HG03432 (cell line): ENCODE measurements at regions not wholly inside any gene's neighbourhood (a gene's known extent, or its start where the extent isn't known, plus 50 kb on each side); places are given as distances from the start of the nearest gene placed in this dataset.

Source experiments
- ATAC-seq: cut with Tn5 transposase; IDR thresholded peaks from one replicate; pipeline ENCODE4 v1.9.1; 2021; ENCODE audit warnings: mild to moderate bottlenecking, moderate library complexity; ENCODE audit not compliant: unreplicated experiment

DNA sequence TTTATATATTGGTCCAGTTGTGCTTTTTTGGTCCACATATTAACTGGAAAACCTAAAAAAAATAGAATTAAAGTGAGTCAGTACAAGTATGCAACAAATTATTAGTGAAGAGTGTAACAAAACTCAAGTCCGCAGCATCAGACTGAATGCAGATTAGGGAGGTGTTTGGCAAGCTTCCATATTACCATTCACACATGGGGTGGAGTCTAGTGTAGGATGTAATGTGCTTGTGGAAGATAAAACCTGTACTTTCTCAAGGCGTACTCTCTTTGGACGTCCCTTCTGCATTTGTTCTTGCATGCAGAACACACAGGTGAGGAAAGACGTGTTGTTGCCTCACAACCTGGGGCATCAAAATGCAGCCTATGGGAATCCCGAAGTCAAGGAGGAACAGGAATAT, 668.7 kb downstream of the MRPL39 start:
- no peak for ATAC-seq

DNA sequence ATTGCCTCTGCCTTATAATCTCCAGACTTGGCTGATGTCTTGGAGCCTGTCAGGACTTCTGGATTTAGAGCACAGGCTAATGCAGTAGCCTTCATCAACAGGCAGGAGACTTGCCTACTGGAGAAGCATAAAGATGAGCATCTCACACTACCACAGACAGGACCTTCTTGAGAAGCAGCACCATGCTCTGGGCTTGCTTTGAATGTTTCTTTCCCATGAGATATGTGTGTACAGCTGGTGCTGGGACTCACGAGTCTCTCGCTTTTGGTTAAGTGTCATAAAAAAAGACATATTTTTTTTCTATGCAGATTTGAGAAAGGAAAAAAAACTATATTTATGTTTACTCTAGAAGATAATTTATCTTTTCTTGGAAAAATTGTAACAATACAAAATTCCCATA, 671.3 kb downstream of the MRPL39 start:
- ATAC-seq = no peak

DNA sequence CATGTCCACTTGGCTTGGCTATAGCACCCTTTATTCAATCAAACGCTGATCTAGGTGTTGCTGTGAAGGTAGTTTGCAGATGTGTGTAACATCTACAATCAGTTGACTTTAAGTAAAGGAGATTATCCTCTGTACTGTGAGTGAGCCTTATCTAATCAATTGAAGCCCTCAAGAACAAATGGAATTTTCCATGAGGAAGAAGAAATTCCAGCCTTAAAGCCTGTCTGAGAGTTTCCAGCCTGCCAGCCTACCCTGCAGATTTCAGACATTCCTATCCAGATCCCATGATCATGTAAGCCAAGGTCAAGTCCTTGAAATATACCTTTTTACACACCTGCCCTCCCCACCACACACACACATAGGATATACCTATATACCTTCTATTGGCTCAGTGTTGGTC, 696.7 kb downstream of the MRPL39 start:
- ATAC-seq = no peak

DNA sequence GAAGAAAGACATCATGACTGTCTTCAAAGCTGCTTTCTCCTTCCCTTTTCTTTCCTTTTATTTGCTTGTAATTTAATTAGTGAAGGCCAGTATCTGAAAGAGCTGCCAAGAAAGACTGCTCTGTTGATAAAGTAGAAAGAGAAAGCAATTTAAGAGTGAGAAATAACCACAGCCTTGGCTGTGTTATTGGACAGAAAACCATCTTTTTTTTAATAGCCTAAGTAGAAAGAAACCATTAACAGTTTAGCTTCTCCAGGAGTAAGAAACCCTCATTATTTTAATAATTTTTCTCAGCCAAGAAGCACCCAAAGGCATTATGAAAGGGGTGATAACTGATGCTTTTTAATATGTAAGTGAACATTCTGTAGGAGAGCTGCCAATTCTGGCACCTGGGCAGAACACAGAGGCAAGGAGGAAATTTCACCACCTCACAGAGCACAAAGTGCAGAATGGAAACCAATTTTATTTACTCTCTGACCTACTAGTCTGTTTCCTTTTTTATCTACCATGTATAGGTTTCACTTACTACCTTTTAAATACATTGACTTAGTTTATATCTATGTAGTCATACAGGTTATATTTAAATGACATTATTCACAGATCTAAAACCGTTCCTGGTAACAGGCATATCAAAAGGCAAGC, 703.2 kb downstream of the MRPL39 start:
- peak; percentile 64 for ATAC-seq

DNA sequence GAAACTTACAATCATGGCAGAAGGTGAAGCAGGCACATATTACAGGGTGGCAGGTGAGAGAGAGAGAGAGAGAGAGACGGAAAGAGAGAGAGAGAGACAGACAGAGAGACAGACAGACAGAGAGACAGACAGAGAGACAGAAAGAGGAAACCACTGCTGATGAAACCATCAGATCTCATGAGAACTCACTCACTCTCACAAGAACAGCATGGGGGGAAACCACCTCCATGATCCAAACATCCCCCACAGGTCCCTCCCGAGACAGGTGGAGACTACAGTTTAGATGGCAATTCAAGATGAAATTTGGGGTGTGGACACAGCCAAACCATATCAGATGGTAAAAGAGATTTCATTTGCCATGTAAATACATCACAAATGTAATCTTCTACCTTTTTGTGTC, 708.1 kb downstream of the MRPL39 start:
- ATAC-seq = peak; percentile 65

DNA sequence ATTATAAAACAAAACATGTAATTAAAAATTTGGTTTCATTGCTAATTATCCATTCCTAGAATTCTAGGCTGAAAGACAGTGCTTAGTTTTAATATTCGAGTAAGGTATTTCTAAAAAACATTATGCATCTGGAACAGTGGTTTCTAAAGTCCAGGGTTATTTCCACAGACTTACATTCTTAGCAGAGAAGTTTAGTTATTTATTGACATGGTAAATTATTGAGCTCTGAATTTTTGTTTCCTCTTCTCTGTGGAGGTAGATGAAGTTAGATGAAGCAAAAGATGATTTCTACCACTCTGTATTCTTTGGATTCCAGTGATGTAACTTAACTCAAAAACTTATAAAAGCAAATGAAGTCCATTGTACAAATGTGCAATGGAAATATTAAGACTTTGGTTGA, 709.4 kb downstream of the MRPL39 start:
- peak; percentile 50 for ATAC-seq

DNA sequence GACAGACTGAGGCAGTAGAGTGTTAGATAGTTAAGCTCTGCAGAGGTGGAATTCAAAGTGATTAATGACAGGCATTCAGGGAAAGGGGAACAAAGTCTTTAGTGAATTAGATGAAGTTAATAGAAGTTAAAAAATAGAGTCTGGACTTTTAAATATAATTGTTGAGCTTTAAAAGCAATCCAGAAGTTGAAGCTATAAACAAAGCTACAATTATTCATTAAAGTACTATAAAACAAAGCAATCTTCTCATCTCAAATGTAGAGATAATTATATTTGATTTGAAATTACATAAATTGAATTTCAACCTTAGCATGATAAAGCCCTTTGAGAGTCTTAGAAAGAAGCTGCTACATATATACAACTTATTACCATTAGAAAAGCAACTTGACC, 710.6 kb downstream of the MRPL39 start:
- no peak for ATAC-seq

DNA sequence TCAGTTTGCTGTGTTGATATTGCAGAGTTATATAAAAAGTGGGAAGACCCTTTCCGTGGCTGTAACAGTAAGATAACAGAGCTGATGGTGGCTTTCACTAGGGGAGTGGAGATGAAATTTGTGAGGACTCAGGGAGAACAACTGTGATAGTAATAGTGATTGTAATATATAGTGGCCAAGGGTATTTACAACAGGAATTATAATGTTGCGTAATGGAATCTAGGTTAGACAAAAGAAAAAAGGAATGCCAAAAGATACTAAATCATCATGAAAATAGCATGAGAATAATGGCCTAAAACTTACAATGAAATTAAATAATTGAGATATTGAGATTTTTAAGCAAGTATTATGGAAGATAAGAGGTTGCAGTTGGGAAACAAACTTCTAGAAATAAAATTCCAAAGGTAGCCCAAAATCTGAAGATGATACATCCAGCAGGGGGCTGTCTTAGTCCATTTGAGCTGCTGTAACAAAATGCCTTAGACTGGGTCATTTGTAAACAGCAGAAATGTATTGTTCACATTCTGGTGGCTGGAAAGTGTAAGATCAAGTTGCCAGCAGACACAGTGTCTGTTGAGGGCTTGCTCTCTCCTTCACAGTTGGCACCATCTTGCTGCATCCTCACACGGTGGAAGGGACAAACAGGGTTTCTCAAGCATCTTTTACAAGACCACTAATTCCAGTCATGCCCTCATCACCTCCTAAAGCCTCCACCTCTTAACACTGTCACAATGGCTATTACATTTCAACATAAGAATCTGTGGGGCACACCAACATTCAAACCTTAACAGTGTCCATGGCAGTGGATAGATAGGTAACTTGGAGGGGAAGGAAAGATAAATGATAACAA, 711.2 kb downstream of the MRPL39 start:
- ATAC-seq = peak; percentile 74

DNA sequence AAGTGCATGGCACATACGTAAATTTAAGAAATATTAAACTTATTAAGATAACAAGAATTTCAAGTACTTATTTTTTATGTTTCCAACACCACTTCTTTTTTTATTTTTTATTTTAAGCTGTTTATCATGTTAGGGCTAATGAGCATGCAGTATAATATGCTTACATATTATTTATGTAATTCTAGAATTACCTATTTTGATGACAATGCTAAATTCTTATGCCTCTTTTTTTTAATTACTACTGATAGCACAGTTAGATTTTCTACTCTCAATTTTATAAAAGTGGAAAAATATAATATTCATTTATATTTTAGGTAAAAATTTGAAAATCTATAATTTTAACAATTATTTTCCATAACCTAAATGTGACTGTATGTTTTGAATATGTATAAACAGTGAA, 713.0 kb downstream of the MRPL39 start:
- no peak for ATAC-seq

DNA sequence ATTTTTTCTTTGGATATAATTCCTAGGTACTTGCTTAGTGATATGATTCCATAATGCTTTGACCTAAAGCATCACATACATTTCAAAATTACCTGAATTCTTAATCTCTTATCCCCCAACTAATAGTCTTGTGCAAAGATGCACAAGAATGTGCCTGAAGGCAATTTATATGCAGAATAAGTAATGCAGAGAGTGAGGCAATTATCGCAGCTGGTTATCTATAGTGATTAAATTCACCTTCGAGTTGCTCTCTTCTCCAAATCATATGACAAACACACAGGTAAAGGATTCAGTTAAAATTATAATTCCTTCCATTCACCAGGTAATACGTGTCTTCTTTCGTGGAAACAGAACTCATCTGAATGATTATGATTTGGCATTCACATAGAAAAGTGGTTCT, 717.3 kb downstream of the MRPL39 start:
- no peak for ATAC-seq

DNA sequence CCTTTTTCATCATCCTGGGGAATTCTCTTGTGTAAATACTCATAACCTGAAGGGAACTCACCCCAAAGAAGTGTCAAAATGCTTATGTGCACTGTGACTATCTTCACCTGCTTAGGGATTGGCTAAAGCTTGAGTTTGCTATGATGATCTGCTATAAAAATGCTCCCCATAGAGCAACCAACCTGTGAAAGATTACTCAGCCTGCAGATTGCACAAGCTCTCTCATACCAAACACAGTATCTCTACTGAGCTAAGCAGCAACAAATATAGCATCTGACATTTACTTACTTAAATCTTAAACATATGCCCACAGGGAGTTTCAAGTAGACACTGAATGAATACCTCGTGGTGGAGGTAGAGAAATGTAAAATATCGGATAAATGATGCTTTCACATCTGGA, 725.8 kb downstream of the MRPL39 start:
- ATAC-seq = no peak

DNA sequence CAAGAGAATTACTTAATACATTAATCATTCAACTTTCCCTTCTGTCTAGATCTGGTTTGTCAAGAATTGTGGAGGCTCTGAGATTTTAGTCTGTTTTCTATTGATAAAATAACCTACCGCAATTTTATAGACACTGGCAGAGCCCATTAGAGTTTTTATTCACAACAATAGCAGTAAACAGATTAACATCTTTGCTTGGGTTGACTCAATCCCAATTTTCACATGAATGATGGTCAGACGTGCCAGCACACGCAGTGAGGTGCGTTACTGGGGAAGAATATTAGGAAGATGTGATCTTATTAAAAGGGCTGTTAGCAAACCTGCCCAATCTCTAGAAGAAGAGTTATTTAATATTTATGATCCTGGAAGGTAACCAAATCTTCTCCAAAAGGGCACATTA, 736.6 kb downstream of the MRPL39 start:
- ATAC-seq = no peak

DNA sequence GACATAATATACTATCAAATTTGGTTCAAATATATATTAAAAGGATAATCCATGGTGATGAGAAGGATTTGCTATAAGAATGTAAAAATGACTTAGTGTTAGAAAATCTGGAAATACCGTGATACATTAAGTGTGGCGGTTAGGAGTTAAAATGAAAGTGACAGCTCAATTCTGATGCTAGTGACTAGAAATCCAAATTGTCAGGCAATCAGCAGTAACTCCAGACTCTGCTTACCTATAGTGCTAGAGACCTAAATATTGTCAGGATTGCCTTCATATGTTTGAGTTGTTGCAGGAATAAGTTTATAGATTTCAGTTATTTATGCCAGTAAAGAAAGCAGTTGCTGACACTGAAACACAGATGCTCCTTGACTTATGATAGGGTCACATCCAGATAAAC, 737.4 kb downstream of the MRPL39 start:
- no peak for ATAC-seq

DNA sequence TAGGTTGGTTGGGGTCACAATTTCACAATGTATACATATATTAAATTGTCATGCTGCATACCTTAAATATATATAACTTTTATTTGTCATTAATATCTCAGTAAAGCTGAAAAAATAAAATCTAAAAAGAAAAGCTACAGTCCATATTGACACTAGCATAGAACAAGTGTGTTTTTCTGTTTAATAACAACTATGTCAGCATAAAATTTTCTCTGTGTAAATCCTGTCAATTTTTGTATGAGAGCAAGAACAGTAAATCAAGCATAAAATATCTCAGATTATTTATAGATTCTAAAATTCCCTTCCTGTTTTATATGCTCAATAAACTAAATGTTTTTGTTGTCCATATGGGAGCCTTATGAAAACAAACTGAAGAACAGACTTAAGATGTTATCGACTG, 739.2 kb downstream of the MRPL39 start:
- ATAC-seq = no peak

DNA sequence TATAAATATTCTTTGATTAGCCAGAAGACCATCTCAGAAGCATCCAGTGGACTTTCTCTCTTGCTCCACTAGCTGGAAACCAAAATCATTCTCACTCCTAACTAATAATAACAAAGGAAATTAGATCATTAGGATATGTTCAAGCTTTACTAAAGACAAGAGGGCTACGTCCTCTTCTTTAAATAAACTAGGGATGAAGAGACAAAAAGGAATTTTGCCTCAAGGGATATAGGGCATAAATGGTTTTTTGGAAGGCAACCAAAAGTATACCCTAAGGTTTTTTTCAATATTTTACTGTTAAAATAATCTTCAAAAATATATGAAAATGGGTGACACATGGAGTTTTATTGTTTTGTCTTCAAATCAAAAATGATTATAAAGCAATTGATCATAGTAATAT, 745.8 kb downstream of the MRPL39 start:
- ATAC-seq = no peak

DNA sequence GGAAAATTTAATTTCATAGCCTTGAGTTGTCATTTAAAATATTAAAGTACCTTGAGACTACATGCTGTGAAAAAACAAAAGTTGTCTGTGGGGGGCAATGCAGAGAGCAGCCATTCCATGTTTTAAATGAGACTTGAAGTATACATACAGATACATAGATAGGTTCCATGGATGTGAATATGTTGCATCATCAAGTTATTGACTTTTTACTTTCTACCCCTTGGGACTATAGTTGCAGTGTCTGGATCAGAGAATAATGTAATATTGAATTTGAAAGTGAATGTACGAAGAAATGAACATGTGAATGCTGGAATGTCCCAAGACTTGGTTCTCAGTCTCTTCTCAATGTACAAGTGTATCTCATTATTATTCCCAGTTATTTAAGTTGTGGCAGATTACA, 751.0 kb downstream of the MRPL39 start:
- no peak for ATAC-seq

DNA sequence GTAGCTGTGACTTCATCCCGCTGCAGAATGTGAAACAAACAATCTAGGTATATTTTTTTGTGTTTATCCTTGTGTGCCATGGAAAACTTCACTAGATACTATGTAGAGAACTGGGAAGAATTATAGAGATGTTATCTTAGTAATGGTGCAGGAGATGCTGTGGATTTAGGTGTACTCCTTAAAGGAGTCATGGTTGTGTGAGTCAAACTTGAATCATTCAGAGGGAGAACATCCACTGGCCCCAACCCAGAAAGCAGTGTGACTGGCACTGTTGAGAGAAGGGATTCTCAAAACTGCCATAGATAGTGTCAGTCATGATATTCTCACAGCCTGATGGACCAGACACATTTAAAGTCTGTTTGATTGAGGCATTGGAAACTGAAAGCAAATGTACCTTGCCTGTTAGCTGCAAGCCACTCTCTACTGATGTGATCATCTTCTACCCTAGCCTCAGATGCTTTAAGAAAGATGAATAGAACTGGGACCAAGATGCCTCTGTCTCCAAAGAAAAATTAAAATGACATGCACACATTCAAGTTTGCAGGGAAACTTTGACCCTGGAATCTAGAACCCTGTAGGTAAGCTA, 754.6 kb downstream of the MRPL39 start:
- peak; percentile 43 for ATAC-seq

DNA sequence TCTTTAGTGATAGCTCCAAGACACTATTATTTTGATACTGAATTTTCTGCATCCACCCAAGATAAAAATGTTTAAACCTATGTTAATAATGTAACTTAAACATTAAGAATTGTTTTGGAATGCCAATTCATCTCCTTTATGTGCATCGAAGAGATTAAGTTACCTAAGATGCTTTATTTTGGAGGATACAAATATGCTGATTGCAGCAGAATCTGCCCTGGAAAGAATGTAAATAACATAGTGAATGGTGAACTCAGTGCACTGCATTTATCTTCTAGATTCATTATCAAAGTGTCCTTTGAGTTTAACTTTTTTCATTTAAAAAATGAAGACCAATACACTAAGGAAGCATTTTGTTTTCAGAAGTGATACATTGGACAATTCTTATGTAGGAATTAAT, 757.2 kb downstream of the MRPL39 start:
- no peak for ATAC-seq

DNA sequence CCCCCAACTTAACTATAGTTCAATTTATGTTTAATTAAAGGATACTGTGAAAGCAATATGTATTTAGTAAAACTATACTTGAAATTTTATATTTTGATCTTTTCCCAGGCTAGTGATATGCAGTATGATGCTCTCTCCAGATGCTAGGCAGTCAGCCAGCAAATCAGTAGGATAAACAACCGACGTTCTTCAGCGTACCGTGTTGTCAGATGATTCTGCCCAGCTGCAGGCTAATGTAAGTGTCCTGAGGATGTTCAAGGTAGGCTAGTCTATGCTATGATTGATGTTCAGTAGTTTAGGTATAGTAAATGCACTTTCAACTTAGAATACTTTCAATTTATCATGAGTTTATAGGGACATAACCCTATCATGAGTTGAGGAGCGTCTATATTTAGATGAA, 762.6 kb downstream of the MRPL39 start:
- no peak for ATAC-seq

DNA sequence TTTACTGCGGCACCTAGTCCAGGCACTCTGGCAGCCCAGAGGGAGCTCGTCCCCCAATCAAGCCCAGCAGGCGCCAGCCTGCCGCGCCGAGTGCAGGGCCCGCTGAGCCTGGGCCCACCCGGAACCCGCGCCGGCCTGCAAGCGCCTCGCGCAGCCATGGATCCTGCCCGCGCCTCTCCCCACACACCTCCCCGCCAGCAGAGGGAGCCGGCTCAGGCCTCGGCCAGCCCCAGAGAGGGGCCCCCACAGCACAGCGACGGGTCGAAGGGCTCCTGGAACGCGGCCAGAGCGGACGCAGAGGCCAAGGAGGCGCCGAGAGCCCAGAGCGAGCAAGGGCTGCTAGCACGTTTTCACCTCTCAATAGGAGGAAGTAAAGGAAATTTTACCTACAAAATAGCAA, 767.0 kb downstream of the MRPL39 start:
- no peak for ATAC-seq

DNA sequence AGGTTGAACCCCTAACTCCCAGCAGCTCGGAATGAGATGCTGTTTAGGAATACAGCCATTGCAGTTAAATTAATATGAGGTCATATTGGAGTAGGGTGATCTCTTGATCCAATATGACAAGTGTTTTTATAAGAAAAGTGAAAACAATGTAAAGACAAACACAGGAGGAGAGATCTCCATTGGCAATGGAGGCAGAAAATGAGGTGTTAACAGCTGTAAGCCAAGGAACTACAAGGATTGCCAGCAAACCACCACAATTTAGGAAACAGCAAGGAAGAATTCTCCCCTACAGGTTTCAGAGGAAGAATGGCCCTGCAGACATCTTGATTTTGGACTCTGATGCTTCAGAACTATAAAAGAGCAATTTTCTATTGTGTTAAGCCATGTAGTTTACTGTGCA, 774.3 kb downstream of the MRPL39 start:
- no peak for ATAC-seq

DNA sequence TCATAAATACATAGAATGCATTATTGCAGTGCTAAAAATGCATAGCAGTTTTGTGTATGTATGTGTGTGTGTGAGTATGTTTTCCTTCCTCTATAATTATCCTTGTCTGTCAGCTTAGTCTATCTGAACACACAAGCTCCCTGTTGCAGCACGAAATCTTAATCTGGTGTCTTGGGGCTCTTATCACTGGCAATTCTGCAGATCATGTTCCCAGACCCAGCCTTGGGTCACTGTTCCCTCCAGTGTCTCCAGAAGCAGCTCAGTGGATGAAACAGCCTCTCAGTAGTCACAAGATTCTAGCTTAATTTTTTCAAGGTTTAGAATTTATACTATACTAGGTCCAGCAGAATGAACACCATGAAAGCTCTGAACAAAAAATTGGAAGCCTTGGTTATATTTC, 777.9 kb downstream of the MRPL39 start:
- ATAC-seq = no peak
